ENCODE measurements at regions not wholly inside any gene's neighbourhood (a gene's known extent, or its start where the extent isn't known, plus 50 kb on each side); places are given as distances from the start of the nearest gene placed in this dataset.

GRCh38 chr12:92385296-92385695 is 239.7 kb upstream of the BTG1 start (continued):
- TF ChIP-seq ZNF211 (tag by site-specific recombination; IDR thresholded peaks at IDR 0.05; ENCODE audit: low read depth): no peak
- no peak for TF ChIP-seq ZNF791 (tag by site-specific recombination; IDR thresholded peaks at IDR 0.05)
- no peak for TF ChIP-seq ZNF449 (tag by site-specific recombination; IDR thresholded peaks at IDR 0.05)
- TF ChIP-seq SCRT2 (tag by site-specific recombination; IDR thresholded peaks at IDR 0.05): no peak
- no peak for TF ChIP-seq TRIM28 (IDR thresholded peaks at IDR 0.05; ENCODE audit: borderline replicate concordance, low read length)
- TF ChIP-seq ZNF600 (tag by site-specific recombination; IDR thresholded peaks at IDR 0.05): no peak
- TF ChIP-seq ZFP3 (tag by site-specific recombination; IDR thresholded peaks at IDR 0.05; ENCODE audit: low read depth): no peak
- no peak for TF ChIP-seq PRDM10 (tag by site-specific recombination; IDR thresholded peaks at IDR 0.05)
- TF ChIP-seq ZNF623 (tag by site-specific recombination; IDR thresholded peaks at IDR 0.05): no peak

GRCh38 chr12:92384571-92384970 is 238.9 kb upstream of the BTG1 start:
- POLR2A ChIA-PET: no interaction called here

GRCh38 chr12:92382383-92382878 is 236.8 kb upstream of the BTG1 start:
- H3K9me3 ChIP-seq (ENCODE audit: control insufficient read depth, insufficient read depth, low read depth, low read length): no peaks in the 10 kb centered on the region
- TF ChIP-seq PRDM4 (tag by site-specific recombination; IDR thresholded peaks at IDR 0.05) (no peak), ZNF335 (tag by site-specific recombination; conservative IDR thresholded peaks at IDR 0.05) (no peak), ZNF341 (tag by site-specific recombination; IDR thresholded peaks at IDR 0.05; ENCODE audit: low read depth) (no peak), ZNF394 (tag by site-specific recombination; IDR thresholded peaks at IDR 0.05; ENCODE audit: borderline replicate concordance) (no peak), ZFP41 (tag by site-specific recombination; IDR thresholded peaks at IDR 0.05; ENCODE audit: borderline replicate concordance) (no peak), KLF9 (tag by site-specific recombination; IDR thresholded peaks at IDR 0.05; ENCODE audit: low read depth) (no peak), ZNF350 (tag by site-specific recombination; IDR thresholded peaks at IDR 0.05) (no peak), MYNN (tag by site-specific recombination; IDR thresholded peaks at IDR 0.05; ENCODE audit: borderline replicate concordance) (no peak), ZSCAN4 (tag by site-specific recombination; IDR thresholded peaks at IDR 0.05) (no peak), IKZF3 (tag by site-specific recombination; IDR thresholded peaks at IDR 0.05) (no peak), ZNF792 (tag by site-specific recombination; IDR thresholded peaks at IDR 0.05) (no peak)
- H3K27ac ChIP-seq (ENCODE audit: extremely low read depth, low read depth, low read length): no peak overlapping the region
- H3K4me1 ChIP-seq (ENCODE audit: control insufficient read depth, insufficient read depth, low read length): no peaks in the 10 kb centered on the region
- H3K4me3 ChIP-seq (ENCODE audit: low read depth, low read length): no peak overlapping the region
- no peaks in the 10 kb centered on the region for H3K36me3 ChIP-seq (ENCODE audit: control insufficient read depth in 2 of 2, insufficient read depth in 1 of 2, low read length in 2 of 2)
- ChIA-PET CTCF (no interaction called here), POLR2A (no interaction called here)

More at GRCh38 chr12:92384571-92384970, 238.9 kb upstream of the BTG1 start:
- Histone ChIP-seq H3K27ac (ENCODE audit: extremely low read depth, low read depth, low read length) (no peak overlapping the region), H3K36me3 (ENCODE audit: control insufficient read depth in 2 of 2, insufficient read depth in 1 of 2, low read length in 2 of 2) (no peaks in the 10 kb centered on the region), H3K4me1 (ENCODE audit: control insufficient read depth, insufficient read depth, low read length) (no peaks in the 10 kb centered on the region), H3K4me3 (ENCODE audit: low read depth, low read length) (no peak overlapping the region), H3K9me3 (ENCODE audit: control insufficient read depth, insufficient read depth, low read depth, low read length) (no peaks in the 10 kb centered on the region)
- no peak for TF ChIP-seq ZIC2 (tag by site-specific recombination; IDR thresholded peaks at IDR 0.05)
- TF ChIP-seq SCRT1 (tag by site-specific recombination; IDR thresholded peaks at IDR 0.05; ENCODE audit: borderline replicate concordance): no peak
- CTCF ChIA-PET: no interaction called here
